ENCODE measurements at regions not wholly inside any gene's neighbourhood (a gene's known extent, or its start where the extent isn't known, plus 50 kb on each side); places are given as distances from the start of the nearest gene placed in this dataset.
A peak's percentile ranks its signal among the peaks of the same experiment; 100 is the strongest.

GRCh38 chr1:5721634-5722215 is 270.5 kb downstream of the NPHP4 start:
- intact Hi-C loops (cut with DNase I): no loop called here
- peak in 2 of 10 donors; percentile 10 to 45 for DNase-seq

DNA sequence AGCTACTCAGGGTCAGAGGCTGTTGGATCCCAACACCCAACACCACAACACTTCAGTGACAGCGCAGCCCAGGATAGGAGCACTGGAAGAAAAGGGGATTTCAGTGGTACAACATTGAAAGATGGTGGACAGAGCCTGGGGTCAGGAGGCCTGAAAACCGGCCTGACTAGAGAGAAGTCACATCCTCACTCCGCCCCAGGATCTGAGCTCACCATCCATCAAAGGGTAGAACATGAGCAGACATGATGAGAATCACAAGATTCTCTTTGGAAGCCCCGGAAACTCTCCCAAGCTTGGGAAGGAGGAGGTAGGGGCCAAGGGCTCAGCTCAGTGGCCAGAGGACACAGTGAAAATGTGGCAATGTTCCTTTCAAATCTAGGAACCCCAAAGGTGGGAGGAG is 271.3 kb downstream of the NPHP4 start:
- DNase-seq: peak in 2 of 10 donors; percentile 26 to 33
- intact Hi-C loops (cut with DNase I): no loop called here

DNA sequence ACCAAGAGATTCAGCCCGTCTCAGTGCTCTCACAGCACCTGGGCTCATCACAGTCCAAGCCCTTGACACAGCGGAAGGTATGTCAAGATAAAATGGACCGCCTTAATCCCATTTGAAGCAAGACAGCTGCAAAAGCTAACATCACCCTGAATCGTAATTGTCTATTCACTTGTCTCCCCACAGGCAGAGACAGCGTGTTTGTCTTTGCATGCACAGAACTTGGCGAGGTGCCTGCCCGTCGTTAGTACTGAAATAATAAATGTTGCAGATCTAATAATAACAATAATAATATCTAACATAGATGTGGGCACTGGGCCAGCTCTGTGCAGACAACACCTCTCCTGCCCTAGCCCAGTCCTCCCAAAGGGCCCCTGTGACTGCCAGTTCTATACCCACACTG is 271.7 kb downstream of the NPHP4 start:
- DNase-seq: peak in 3 of 10 donors; percentile 40 to 60 (median 47)
- intact Hi-C loops (cut with DNase I): no loop called here

DNA sequence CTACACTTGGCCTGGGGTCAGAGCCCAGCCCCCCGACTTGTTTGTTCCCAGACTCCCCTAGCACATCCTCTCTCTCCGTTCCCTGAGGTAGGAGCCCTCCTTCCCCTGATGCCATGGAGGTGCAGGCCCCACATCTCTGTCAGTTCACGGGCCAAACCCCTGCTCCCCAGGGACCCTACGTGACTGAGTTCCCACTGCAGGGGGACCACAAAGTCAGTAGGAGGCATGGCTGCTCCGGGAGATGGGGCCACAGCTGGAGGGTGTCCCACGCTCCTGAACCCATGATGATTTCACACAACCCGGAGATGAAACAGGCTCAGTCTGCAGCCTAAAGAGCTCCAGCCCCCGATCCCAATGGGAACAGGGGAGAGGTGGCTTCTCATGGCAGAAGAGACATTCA is 272.2 kb downstream of the NPHP4 start:
- DNase-seq: peak in 3 of 10 donors; percentile 35 to 55 (median 48)
- intact Hi-C loops (cut with DNase I): no loop called here

GRCh38 chr1:5718831-5719632 is 273.2 kb downstream of the NPHP4 start:
- intact Hi-C loops (cut with DNase I): no loop called here
- peak in 3 of 10 donors; percentile 48 to 72 (median 62) for DNase-seq

- intact Hi-C loops (cut with DNase I): no loop called here
- DNase-seq: peak in 3 of 10 donors; percentile 15 to 63 (median 34)
Observed at GRCh38 chr1:5717031-5717682, 275.1 kb downstream of the NPHP4 start.

DNA sequence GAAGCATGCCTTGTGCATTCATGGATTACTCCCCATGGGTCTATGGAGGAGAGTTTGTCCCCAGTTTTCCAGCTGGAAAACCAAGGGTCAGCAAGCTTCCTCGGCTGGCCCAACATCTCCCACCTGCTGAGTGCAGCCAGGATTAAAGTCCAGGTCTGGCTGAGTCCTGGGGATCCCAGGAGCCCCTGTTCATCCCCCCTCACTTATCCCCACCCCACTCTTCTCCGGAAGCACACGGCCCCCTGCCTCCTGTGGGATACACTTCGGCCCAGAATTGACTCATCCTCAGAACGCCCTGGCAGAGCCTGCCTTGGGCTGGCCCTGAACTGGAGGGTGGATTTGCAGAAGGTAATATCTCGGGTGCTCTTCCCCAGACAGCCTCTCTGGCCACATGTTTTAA is 276.1 kb downstream of the NPHP4 start:
- DNase-seq: peak in 2 of 10 donors; percentile 26 to 65
- intact Hi-C loops (cut with DNase I): no loop called here

DNA sequence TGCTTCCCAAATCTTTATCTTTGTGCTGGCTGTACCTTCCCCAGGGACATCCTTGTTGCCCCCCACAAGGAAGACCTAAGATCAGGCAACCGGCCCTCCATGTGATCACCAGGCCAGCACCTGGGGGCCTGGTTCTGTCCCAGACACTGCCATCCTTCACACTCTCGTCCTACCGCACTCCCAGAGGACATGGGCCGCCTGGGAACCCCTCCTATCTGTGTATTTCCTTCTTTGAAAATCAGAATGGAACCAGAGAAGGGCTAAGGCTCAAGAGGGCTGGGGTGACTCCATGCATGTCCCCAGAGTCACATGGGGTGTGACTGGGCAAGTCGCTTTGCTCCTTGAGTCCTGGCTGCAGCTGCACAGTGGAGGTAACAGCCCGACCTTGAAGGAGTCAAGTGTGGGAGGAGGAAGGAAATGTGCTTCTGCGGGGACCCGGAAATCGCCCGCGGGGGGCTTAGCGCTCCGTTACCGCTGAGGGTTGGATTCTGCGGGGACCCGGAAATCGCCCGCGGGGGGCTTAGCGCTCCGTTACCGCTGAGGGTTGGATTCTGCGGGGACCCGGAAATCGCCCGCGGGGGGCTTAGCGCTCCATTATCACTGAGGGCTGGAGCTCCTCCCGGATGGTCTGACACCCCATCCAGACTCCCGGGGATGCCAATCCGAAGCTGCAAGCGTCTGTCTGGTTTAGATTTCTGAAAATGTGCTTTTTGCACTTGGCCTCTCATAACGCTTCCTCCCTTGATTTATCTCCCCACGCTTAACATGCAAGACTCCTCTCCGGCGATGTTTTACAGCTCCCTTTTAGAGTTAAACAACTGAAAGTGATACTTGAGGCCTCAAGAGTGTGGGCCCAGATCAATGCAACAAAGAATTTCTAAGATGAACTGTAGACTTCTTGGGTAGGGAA is 278.9 kb downstream of the NPHP4 start:
- peak in 3 of 10 donors; percentile 21 to 61 (median 58) for DNase-seq
- intact Hi-C loops (cut with DNase I): no loop called here

- DNase-seq: peak in 3 of 10 donors; percentile 61 to 79 (median 62)
- intact Hi-C loops (cut with DNase I): no loop called here
Observed at GRCh38 chr1:5711956-5712645, 280.1 kb downstream of the NPHP4 start.

- DNase-seq: peak in 3 of 10 donors; percentile 36 to 54 (median 44)
- intact Hi-C loops (cut with DNase I): no loop called here
Observed at GRCh38 chr1:5711079-5711478, 281.1 kb downstream of the NPHP4 start.

GRCh38 chr1:5709976-5710375 is 282.2 kb downstream of the NPHP4 start:
- intact Hi-C loops (cut with DNase I): no loop called here
- DNase-seq: peak in 2 of 10 donors; percentile 21 to 34

DNA sequence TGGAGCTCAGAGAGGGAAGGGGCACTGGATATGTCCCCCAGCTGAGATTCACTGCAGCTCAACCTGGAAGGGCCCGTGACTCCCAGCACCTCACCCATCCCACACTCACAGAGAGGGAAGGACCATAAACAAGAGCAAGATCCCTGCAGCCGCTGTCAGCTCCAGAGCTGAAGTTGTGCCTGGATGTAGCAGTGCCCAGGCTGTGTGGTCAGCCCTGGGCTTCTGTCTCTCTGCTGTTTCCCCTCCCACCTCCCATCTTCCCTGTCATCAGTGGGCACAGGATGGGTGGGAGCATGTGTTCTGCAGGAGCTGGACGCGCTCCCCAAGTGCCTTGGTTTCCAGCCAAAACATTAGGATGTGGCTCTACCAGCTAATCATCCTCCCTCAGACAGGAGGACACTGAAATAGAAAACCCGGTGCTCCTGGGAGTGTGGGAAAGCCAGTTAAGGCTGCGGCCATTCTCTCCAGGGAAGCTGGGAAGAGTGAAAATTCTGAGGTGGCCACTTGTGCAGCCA is 282.7 kb downstream of the NPHP4 start:
- intact Hi-C loops (cut with DNase I): no loop called here
- DNase-seq: peak in 3 of 10 donors; percentile 67 to 76 (median 75)

- DNase-seq: peak in 2 of 10 donors; percentile 59 to 76
- intact Hi-C loops (cut with DNase I): no loop called here
Observed at GRCh38 chr1:5708346-5709245, 283.6 kb downstream of the NPHP4 start.

DNA sequence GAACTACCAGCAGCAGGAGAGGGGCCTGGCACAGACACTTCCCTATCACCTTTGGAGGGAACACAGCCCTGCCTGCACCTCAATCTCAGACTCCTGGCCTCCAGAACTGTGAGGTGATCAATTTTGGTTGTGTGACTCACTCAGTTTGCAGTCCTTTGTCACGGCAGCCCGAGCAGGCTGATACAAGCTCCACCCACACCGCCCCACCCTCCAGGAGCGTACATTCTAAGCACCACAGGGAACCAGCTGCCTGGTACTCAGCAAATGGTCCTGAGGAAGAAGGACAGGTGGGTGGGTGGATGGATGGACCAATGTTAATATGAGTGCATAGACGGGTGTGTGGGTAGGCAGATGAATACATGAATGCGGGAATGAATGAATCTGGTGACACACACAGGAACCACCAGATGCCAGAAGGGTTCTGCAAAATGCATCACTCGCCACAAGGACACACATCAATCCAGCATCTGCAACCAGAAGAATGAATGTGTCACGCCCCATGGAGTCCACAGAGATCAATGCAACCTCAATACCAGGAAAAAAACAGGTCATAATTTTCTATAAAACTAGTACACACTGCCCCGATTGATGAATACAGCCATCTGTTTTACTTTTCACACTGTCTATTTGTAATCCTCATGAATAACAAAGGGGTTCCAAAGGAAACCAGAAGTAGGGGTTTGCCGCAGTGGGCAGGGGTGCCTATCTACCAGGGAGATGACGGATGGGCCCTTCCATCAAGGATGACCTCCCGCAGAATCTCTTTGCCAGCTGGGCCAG is 284.5 kb downstream of the NPHP4 start:
- intact Hi-C loops (cut with DNase I): no loop called here
- peak in 3 of 10 donors; percentile 58 to 84 (median 82) for DNase-seq

DNA sequence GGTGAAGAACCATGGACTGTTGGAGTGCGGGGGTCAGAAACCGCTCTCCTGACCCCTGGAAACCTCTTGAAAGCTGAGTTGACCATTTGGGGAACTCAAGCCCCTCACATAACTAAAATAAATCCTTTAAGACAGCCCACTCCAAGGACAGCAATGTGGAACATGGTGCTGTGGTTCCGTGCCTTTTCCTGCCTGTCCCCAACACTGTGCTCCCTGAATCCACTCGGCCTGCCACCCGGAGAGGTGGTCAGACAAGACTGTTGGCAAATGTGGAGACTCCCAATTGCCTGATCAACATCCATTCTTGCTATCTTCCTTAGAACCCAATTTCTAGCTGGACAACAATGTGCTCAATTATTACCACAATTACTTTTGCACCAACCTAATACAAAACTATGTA is 286.0 kb downstream of the NPHP4 start:
- intact Hi-C loops (cut with DNase I): no loop called here
- DNase-seq: peak in 1 of 10 donors; percentile 46

DNA sequence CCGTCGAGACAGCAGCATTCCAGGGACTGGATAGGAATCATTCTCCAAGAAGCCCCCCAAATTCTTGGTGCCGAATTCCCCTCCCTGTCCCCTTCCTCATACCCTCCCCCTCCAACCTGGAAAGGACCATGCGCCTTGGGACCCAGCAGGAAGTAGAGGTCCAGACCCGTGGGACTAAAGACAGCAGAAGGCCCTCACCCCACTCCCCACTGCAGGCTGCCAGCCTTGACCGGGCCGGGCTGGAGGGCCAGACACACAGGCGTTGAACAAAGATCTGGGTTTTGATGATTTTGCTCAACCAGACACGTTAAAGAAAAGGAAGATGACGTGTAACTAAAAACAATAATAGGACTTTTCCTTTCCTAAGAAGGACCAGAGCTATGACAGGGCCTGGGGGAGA is 286.5 kb downstream of the NPHP4 start:
- DNase-seq: peak in 2 of 10 donors; percentile 27 to 57
- intact Hi-C loops (cut with DNase I): no loop called here
